ENCODE measurements at regions not wholly inside any gene's neighbourhood (a gene's known extent, or its start where the extent isn't known, plus 50 kb on each side); places are given as distances from the start of the nearest gene placed in this dataset.

- H3K4me1 ChIP-seq (ENCODE audit: control extremely low read depth in 1 of 4, control insufficient read depth in 4 of 4, insufficient read depth in 4 of 4, low read length in 3 of 4): peaks cover 0 to 2% (median 0%) of the 10 kb centered on the region in 4 experiments
- DNase-seq: peak in 2 of 3 donors; percentile 4 to 14
- no peaks in the 10 kb centered on the region for H3K9me3 ChIP-seq (ENCODE audit: control extremely low read depth in 1 of 5, control insufficient read depth in 4 of 5, insufficient read depth in 2 of 5, low read depth in 1 of 5, low read length in 4 of 5)
- ChIA-PET CTCF (no interaction called here), POLR2A (no interaction called here)
- H3K27ac ChIP-seq (ENCODE audit: insufficient read depth in 1 of 2, low read depth in 1 of 2, low read length in 2 of 2, poor library complexity in 1 of 2, severe bottlenecking in 2 of 2): no peak overlapping the region
- WGBS (ENCODE audit: insufficient coverage): 23% methylated on average over 4 of the region's 4 CpGs
- H3K4me3 ChIP-seq (ENCODE audit: control insufficient read depth in 1 of 7, extremely low read depth in 1 of 7, insufficient read depth in 4 of 7, low read depth in 2 of 7, low read length in 6 of 7): no peak overlapping the region
- H3K36me3 ChIP-seq (ENCODE audit: control insufficient read depth in 4 of 4, insufficient read depth in 4 of 4, low read length in 3 of 4): no peaks in the 10 kb centered on the region
- H3K27me3 ChIP-seq (replicated peaks in 2 of 5; ENCODE audit: control insufficient read depth in 4 of 5, insufficient read depth in 5 of 5, low read length in 4 of 5): peaks cover 0 to 4% (median 0%) of the 10 kb centered on the region in 5 experiments
Observed at GRCh38 chr14:71815110-71815509, 117.1 kb upstream of the RGS6 start.

- H3K36me3 ChIP-seq (ENCODE audit: control insufficient read depth in 4 of 4, insufficient read depth in 4 of 4, low read length in 3 of 4): no peaks in the 10 kb centered on the region
- H3K4me3 ChIP-seq (ENCODE audit: control insufficient read depth in 1 of 7, extremely low read depth in 1 of 7, insufficient read depth in 4 of 7, low read depth in 2 of 7, low read length in 6 of 7): no peak overlapping the region
- no peaks in the 10 kb centered on the region for H3K27me3 ChIP-seq (replicated peaks in 2 of 5; ENCODE audit: control insufficient read depth in 4 of 5, insufficient read depth in 5 of 5, low read length in 4 of 5)
- ChIA-PET POLR2A (no interaction called here), CTCF (no interaction called here)
- no peak overlapping the region for H3K27ac ChIP-seq (ENCODE audit: insufficient read depth in 1 of 2, low read depth in 1 of 2, low read length in 2 of 2, poor library complexity in 1 of 2, severe bottlenecking in 2 of 2)
- no peaks in the 10 kb centered on the region for H3K4me1 ChIP-seq (ENCODE audit: control extremely low read depth in 1 of 4, control insufficient read depth in 4 of 4, insufficient read depth in 4 of 4, low read length in 3 of 4)
- 87% methylated on average over 4 of the region's 5 CpGs for WGBS (ENCODE audit: insufficient coverage)
- H3K9me3 ChIP-seq (ENCODE audit: control extremely low read depth in 1 of 5, control insufficient read depth in 4 of 5, insufficient read depth in 2 of 5, low read depth in 1 of 5, low read length in 4 of 5): peaks cover 0 to 3% (median 0%) of the 10 kb centered on the region in 5 experiments
- no peak for DNase-seq
Observed at GRCh38 chr14:71824816-71825215, 107.4 kb upstream of the RGS6 start.

DNA sequence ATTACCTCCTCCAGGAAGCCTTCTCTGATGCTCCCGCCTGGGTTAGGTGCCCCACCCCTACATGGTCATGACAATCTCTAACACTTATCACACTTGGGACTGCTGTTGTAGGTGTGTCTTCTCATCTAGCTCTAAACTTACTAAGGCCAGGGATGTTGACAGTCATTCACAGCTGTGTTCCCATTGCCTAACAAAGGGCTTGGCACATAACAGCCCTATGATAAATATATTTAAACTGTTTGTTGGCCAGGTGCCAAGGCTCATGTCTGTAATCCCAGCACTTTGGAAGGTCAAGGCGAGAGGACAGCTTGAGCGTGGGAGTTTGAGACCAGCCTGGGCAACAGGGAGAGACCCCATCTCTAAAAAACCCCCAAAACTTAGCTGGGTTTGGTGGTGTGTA lies 98.8 kb upstream of the RGS6 start:
- Histone ChIP-seq H3K4me1 (ENCODE audit: control extremely low read depth in 1 of 4, control insufficient read depth in 4 of 4, insufficient read depth in 4 of 4, low read length in 3 of 4) (no peaks in the 10 kb centered on the region), H3K36me3 (ENCODE audit: control insufficient read depth in 4 of 4, insufficient read depth in 4 of 4, low read length in 3 of 4) (no peaks in the 10 kb centered on the region), H3K27ac (ENCODE audit: insufficient read depth in 1 of 2, low read depth in 1 of 2, low read length in 2 of 2, poor library complexity in 1 of 2, severe bottlenecking in 2 of 2) (no peak overlapping the region), H3K27me3 (replicated peaks in 2 of 5; ENCODE audit: control insufficient read depth in 4 of 5, insufficient read depth in 5 of 5, low read length in 4 of 5) (no peaks in the 10 kb centered on the region), H3K4me3 (ENCODE audit: control insufficient read depth in 1 of 7, extremely low read depth in 1 of 7, insufficient read depth in 4 of 7, low read depth in 2 of 7, low read length in 6 of 7) (no peak overlapping the region), H3K9me3 (ENCODE audit: control extremely low read depth in 1 of 5, control insufficient read depth in 4 of 5, insufficient read depth in 2 of 5, low read depth in 1 of 5, low read length in 4 of 5) (peaks cover 0 to 14% (median 0%) of the 10 kb centered on the region in 5 experiments)
- WGBS (ENCODE audit: insufficient coverage): 100% methylated on average over 2 of the region's 3 CpGs
- CTCF ChIA-PET: interaction anchor here (0.9 kb wide), 1 partner anchor 21 kb away, joined by 3 read pairs; no protein-coding TSS in a partner anchor
- no peak for DNase-seq
- POLR2A ChIA-PET: interaction anchor here (0.7 kb wide), 1 partner anchor 954 kb away, joined by 3 read pairs; no protein-coding TSS in a partner anchor

- H3K9me3 ChIP-seq (ENCODE audit: control extremely low read depth in 1 of 5, control insufficient read depth in 4 of 5, insufficient read depth in 2 of 5, low read depth in 1 of 5, low read length in 4 of 5): peaks cover 0 to 14% (median 0%) of the 10 kb centered on the region in 5 experiments
- no peak for DNase-seq
- no peak overlapping the region for H3K27ac ChIP-seq (ENCODE audit: insufficient read depth in 1 of 2, low read depth in 1 of 2, low read length in 2 of 2, poor library complexity in 1 of 2, severe bottlenecking in 2 of 2)
- no peaks in the 10 kb centered on the region for H3K36me3 ChIP-seq (ENCODE audit: control insufficient read depth in 4 of 4, insufficient read depth in 4 of 4, low read length in 3 of 4)
- H3K27me3 ChIP-seq (replicated peaks in 2 of 5; ENCODE audit: control insufficient read depth in 4 of 5, insufficient read depth in 5 of 5, low read length in 4 of 5): no peaks in the 10 kb centered on the region
- no peaks in the 10 kb centered on the region for H3K4me1 ChIP-seq (ENCODE audit: control extremely low read depth in 1 of 4, control insufficient read depth in 4 of 4, insufficient read depth in 4 of 4, low read length in 3 of 4)
- POLR2A ChIA-PET: no interaction called here
- no peak overlapping the region for H3K4me3 ChIP-seq (ENCODE audit: control insufficient read depth in 1 of 7, extremely low read depth in 1 of 7, insufficient read depth in 4 of 7, low read depth in 2 of 7, low read length in 6 of 7)
- CTCF ChIA-PET: no interaction called here
- WGBS (ENCODE audit: insufficient coverage): 75% methylated on average over 1 of the region's 4 CpGs
Observed at GRCh38 chr14:71834284-71835204, 97.7 kb upstream of the RGS6 start.

DNA sequence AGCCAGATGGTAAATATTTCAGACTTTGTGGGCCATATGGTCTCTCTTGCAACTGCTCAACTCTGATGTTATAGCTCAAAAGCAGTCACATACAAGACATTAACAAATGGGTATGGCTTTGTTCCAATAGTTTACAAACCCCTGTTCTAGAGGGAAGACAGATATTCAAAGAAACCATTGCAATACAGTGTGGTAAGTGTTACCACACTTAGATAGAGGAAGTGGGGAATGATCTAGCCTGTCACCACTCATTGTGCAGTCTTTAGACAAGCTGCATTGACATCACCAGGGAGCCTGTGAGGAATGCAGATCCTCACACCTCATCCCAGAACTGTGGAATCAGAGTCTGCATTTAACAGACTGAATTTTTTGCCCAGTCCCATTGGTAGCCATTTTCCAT lies 80.0 kb upstream of the RGS6 start:
- DNase-seq: peak in 2 of 3 donors; percentile 44 to 57
- no peak overlapping the region for H3K27ac ChIP-seq (ENCODE audit: insufficient read depth in 1 of 2, low read depth in 1 of 2, low read length in 2 of 2, poor library complexity in 1 of 2, severe bottlenecking in 2 of 2)
- H3K4me1 ChIP-seq (ENCODE audit: control extremely low read depth in 1 of 4, control insufficient read depth in 4 of 4, insufficient read depth in 4 of 4, low read length in 3 of 4): peaks cover 0 to 16% (median 15%) of the 10 kb centered on the region in 4 experiments
- no peaks in the 10 kb centered on the region for H3K36me3 ChIP-seq (ENCODE audit: control insufficient read depth in 4 of 4, insufficient read depth in 4 of 4, low read length in 3 of 4)
- H3K27me3 ChIP-seq (replicated peaks in 2 of 5; ENCODE audit: control insufficient read depth in 4 of 5, insufficient read depth in 5 of 5, low read length in 4 of 5): no peaks in the 10 kb centered on the region
- no peak overlapping the region for H3K4me3 ChIP-seq (ENCODE audit: control insufficient read depth in 1 of 7, extremely low read depth in 1 of 7, insufficient read depth in 4 of 7, low read depth in 2 of 7, low read length in 6 of 7)
- H3K9me3 ChIP-seq (ENCODE audit: control extremely low read depth in 1 of 5, control insufficient read depth in 4 of 5, insufficient read depth in 2 of 5, low read depth in 1 of 5, low read length in 4 of 5): peaks cover 0 to 6% (median 0%) of the 10 kb centered on the region in 5 experiments
- CTCF ChIA-PET: no interaction called here
- POLR2A ChIA-PET: no interaction called here

DNA sequence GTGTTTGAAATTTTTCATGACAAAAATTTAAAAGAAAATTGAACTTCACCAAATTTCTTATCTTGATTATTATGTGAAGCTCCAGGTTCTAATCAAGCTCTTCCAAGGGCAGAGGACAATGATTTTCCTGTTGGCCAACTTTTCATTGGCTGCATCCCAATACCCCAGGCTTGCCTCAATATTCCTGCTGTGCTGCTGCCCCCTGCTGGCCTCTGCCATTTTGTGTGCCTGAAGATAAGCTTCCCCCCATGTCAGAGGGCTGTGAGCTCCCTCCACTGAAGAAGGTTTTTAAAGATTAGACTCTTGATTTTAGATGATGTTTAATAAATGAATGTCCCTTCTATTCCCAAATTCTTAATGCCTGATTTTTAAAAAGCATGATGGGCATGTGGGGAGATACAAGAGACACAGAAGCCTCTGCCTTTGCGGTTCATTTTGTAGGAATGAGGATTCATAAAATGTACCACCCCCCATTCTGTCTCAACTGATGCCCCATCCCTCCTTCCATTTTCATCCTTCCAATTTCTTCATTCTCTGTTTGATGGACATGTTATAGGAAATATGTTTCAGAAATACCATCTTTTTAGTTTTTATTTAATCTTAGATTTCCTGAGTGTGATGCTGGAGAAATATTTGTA lies 76.7 kb upstream of the RGS6 start:
- ChIA-PET CTCF (interaction anchor here (0.8 to 1.8 kb wide), 6 partner anchors 29 to 135 kb away, joined by 3 to 5 read pairs (median 3); no protein-coding TSS in a partner anchor), POLR2A (no interaction called here)
- Histone ChIP-seq H3K27ac (ENCODE audit: insufficient read depth in 1 of 2, low read depth in 1 of 2, low read length in 2 of 2, poor library complexity in 1 of 2, severe bottlenecking in 2 of 2) (no peak overlapping the region), H3K4me1 (ENCODE audit: control extremely low read depth in 1 of 4, control insufficient read depth in 4 of 4, insufficient read depth in 4 of 4, low read length in 3 of 4) (peaks cover 0 to 16% (median 15%) of the 10 kb centered on the region in 4 experiments), H3K9me3 (ENCODE audit: control extremely low read depth in 1 of 5, control insufficient read depth in 4 of 5, insufficient read depth in 2 of 5, low read depth in 1 of 5, low read length in 4 of 5) (peaks cover 0 to 5% (median 0%) of the 10 kb centered on the region in 5 experiments), H3K4me3 (ENCODE audit: control insufficient read depth in 1 of 7, extremely low read depth in 1 of 7, insufficient read depth in 4 of 7, low read depth in 2 of 7, low read length in 6 of 7) (no peak overlapping the region), H3K36me3 (ENCODE audit: control insufficient read depth in 4 of 4, insufficient read depth in 4 of 4, low read length in 3 of 4) (no peaks in the 10 kb centered on the region), H3K27me3 (replicated peaks in 2 of 5; ENCODE audit: control insufficient read depth in 4 of 5, insufficient read depth in 5 of 5, low read length in 4 of 5) (no peaks in the 10 kb centered on the region)
- DNase-seq: peak; percentile 50 to 53 (median 51)
- WGBS (ENCODE audit: insufficient coverage): no CpG with 5 or more reads among the region's 1 CpG
